Uterus (tissue), 3 donors: ENCODE measurements at regions not wholly inside any gene's neighbourhood (a gene's known extent, or its start where the extent isn't known, plus 50 kb on each side); places are given as distances from the start of the nearest gene placed in this dataset.
"Not testable (repeated sequence)": the region's sequence is repeated elsewhere in the genome, so short reads cannot be mapped to it uniquely, and the experiment has no call there.

ENCODE experiments used
- DNase-seq, 2 donors: peaks; one replicate each; pipeline ENCODE4 v3.0.0-alpha.2; 2019 to 2020
- H3K27ac ChIP-seq, 2 donors: fragments of 200-600 bp; sonication (generic); 1 replicate in 1 of 2; 2 replicates in 1 of 2; pipeline ENCODE4 v1.5.1; 2016 to 2018
- H3K27me3 ChIP-seq, 2 donors: fragments of 200-600 bp; sonication (generic); one replicate each; pipeline ENCODE4 v1.5.1; 2018 to 2019; ENCODE audit warnings: control low read depth in 1 of 2
- H3K36me3 ChIP-seq, 2 donors: fragments of 200-600 bp; sonication (generic); one replicate each; pipeline ENCODE4 v1.5.1; 2019; ENCODE audit warnings: control low read depth in 1 of 2
- H3K4me1 ChIP-seq, 2 donors: fragments of 200-600 bp; sonication (generic); one replicate each; pipeline ENCODE4 v1.5.1; 2018 to 2019; ENCODE audit warnings: control low read depth in 1 of 2
- H3K4me3 ChIP-seq, 2 donors: fragments of 200-600 bp; sonication (generic); 1 replicate in 1 of 2; 2 replicates in 1 of 2; pipeline ENCODE4 v1.5.1; 2018 to 2019; ENCODE audit warnings: mild to moderate bottlenecking in 1 of 2
- H3K9me3 ChIP-seq, 2 donors: fragments of 200-600 bp; sonication (generic); one replicate each; pipeline ENCODE4 v1.5.1; 2019; ENCODE audit warnings: control low read depth in 1 of 2
- CTCF ChIP-seq, 4 experiments: fragments of 200-600 bp in 2 of 4; fragments of 450-650 bp in 2 of 4; sonication (generic) in 2 of 4; IDR thresholded peaks; one replicate each; pipeline ENCODE4 v1.5.1; 2016 to 2019; ENCODE audit warnings: antibody characterized with exemption in 4 of 4, mild to moderate bottlenecking in 2 of 4, moderate library complexity in 1 of 4
- POLR2A ChIP-seq, 2 donors: fragments of 450-650 bp; IDR thresholded peaks; one replicate each; pipeline ENCODE4 v1.6.1; 2016; ENCODE audit warnings: antibody characterized with exemption in 2 of 2, mild to moderate bottlenecking in 1 of 2, moderate library complexity in 1 of 2
- intact Hi-C: fragments of 100-400 bp; cut with DNase I; formaldehyde crosslinking; loops from one replicate; pipeline ENCODE4 v1.15.1; 2023; ENCODE audit warnings: low total_unique reads
- donor health status: DM: yes; HTN: yes; CAD: no.

- intact Hi-C loops: no loop called here
- no peaks in the 10 kb centered on the region for H3K27me3 ChIP-seq
- no peak for TF ChIP-seq POLR2A (IDR thresholded peaks at IDR 0.05)
- no peak for TF ChIP-seq CTCF (IDR thresholded peaks at IDR 0.05)
- H3K36me3 ChIP-seq: no peaks in the 10 kb centered on the region
- no peaks in the 10 kb centered on the region for H3K4me1 ChIP-seq
- DNase-seq: no peak
- H3K9me3 ChIP-seq: no peaks in the 10 kb centered on the region
- no peak overlapping the region for H3K4me3 ChIP-seq
- H3K27ac ChIP-seq: no peak overlapping the region
Measured at GRCh38 chr1:25116832-25117231, 115.5 kb downstream of the SYF2 start.

DNA sequence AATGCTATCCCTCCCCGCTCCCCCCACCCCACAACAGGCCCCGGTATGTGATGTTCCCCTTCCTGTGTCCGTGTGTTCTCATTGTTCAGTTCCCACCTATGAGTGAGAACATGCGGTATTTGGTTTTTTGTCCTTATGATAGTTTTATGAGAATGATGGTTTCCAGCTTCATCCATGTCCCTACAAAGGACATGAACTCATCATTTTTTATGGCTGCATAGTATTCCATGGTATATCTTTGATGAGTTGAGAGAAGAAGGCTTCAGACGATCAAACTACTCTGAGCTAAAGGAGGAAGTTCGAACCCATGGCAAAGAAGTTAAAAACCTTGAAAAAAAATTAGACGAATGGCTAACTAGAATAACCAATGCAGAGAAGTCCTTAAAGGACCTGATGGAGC is 116.2 kb downstream of the SYF2 start:
- H3K36me3 ChIP-seq, H3K27ac ChIP-seq, H3K4me1 ChIP-seq, H3K27me3 ChIP-seq, H3K4me3 ChIP-seq, H3K9me3 ChIP-seq, DNase-seq, intact Hi-C loops: not testable (repeated sequence)

- DNase-seq: no peak
- no peaks in the 10 kb centered on the region for H3K36me3 ChIP-seq
- no peak overlapping the region for H3K4me3 ChIP-seq
- no peak overlapping the region for H3K27ac ChIP-seq
- intact Hi-C loops: no loop called here
- H3K4me1 ChIP-seq: no peaks in the 10 kb centered on the region
- TF ChIP-seq POLR2A (IDR thresholded peaks at IDR 0.05) (no peak), CTCF (IDR thresholded peaks at IDR 0.05) (no peak)
- H3K27me3 ChIP-seq: no peaks in the 10 kb centered on the region
- no peaks in the 10 kb centered on the region for H3K9me3 ChIP-seq
Measured at GRCh38 chr1:25113731-25114130, 118.6 kb downstream of the SYF2 start.

DNA sequence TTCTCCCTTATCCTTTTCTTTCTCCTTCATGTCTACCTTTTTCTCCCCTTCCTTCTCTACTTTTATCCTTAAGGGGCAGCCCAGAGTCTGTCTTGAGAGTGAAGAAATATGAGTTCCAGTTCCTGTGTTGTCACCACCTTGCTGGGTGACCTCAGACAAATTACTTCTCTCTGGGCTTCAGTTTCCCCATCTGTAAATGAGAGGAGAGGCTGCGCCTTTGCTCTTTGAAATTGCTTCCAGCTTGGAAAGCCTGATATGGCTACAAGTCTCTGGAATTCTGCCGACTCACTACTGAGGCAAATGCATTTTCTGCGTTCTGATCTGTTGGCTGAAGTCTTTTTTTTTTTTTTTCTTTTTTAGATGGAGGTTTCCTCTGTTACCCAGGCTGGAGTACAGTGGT is 119.2 kb downstream of the SYF2 start:
- no peaks in the 10 kb centered on the region for H3K4me1 ChIP-seq
- no peak overlapping the region for H3K27ac ChIP-seq
- H3K4me3 ChIP-seq: no peak overlapping the region
- H3K27me3 ChIP-seq: no peaks in the 10 kb centered on the region
- no peaks in the 10 kb centered on the region for H3K9me3 ChIP-seq
- DNase-seq: no peak
- TF ChIP-seq CTCF (IDR thresholded peaks at IDR 0.05) (no peak), POLR2A (IDR thresholded peaks at IDR 0.05) (no peak)
- intact Hi-C loops: no loop called here
- no peaks in the 10 kb centered on the region for H3K36me3 ChIP-seq

GRCh38 chr1:25112400-25112799 is 119.9 kb downstream of the SYF2 start:
- TF ChIP-seq CTCF (IDR thresholded peaks at IDR 0.05) (no peak), POLR2A (IDR thresholded peaks at IDR 0.05) (no peak)
- H3K27me3 ChIP-seq: no peaks in the 10 kb centered on the region
- no peak overlapping the region for H3K27ac ChIP-seq
- no peaks in the 10 kb centered on the region for H3K4me1 ChIP-seq
- DNase-seq: no peak
- no peak overlapping the region for H3K4me3 ChIP-seq
- H3K36me3 ChIP-seq: no peaks in the 10 kb centered on the region
- no peaks in the 10 kb centered on the region for H3K9me3 ChIP-seq
- intact Hi-C loops: no loop called here

DNA sequence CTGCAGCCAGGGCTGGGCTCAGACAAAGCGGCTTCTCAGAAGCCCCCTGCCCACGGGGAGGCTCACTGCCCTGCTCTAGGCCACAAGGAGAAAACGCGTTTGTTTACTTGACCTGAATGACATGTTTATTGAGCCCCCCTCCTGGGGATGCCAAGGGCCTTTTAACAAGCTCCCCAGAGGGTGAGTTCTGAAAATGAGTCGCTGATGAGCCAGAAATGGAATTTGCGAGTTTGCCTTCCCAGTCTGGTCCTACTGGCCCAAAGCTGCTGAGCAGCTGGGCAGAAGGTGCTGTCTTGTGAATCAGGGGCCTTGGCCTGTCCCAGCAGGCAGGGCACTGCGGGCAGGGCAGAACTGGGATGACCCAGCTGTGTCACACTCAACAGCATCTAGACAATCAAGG is 120.6 kb downstream of the SYF2 start:
- intact Hi-C loops: no loop called here
- Histone ChIP-seq H3K36me3 (no peaks in the 10 kb centered on the region), H3K4me1 (no peaks in the 10 kb centered on the region), H3K4me3 (no peak overlapping the region), H3K9me3 (no peaks in the 10 kb centered on the region), H3K27ac (no peak overlapping the region), H3K27me3 (no peaks in the 10 kb centered on the region)
- TF ChIP-seq POLR2A (IDR thresholded peaks at IDR 0.05): no peak
- no peak for TF ChIP-seq CTCF (IDR thresholded peaks at IDR 0.05)
- no peak for DNase-seq
